ENCODE measurements at regions not wholly inside any gene's neighbourhood (a gene's known extent, or its start where the extent isn't known, plus 50 kb on each side); places are given as distances from the start of the nearest gene placed in this dataset.

GRCh38 chr13:50140153-50140552 lies 124.9 kb downstream of the KCNRG start:
- Histone ChIP-seq H3K4me1 (ENCODE audit: insufficient read depth, low read length) (no peaks in the 10 kb centered on the region), H3K4me2 (ENCODE audit: insufficient read depth, low read length) (no peak overlapping the region), H2AFZ (ENCODE audit: low read depth, low read length) (no peak overlapping the region), H3K9ac (ENCODE audit: low read depth, low read length) (no peak overlapping the region), H3K9me3 (ENCODE audit: insufficient read depth, low read length, severe bottlenecking) (no peaks in the 10 kb centered on the region), H3K36me3 (ENCODE audit: insufficient read depth, low read length) (no peaks in the 10 kb centered on the region), H4K20me1 (ENCODE audit: insufficient read depth, low read length) (no peaks in the 10 kb centered on the region), H3K27ac (ENCODE audit: low read length) (no peak overlapping the region), H3K4me3 (ENCODE audit: low read depth in 1 of 2, low read length in 2 of 2) (no peak overlapping the region), H3K27me3 (ENCODE audit: insufficient read depth, low read length, poor library complexity) (no peaks in the 10 kb centered on the region), H3K79me2 (ENCODE audit: insufficient read depth, low read length) (no peaks in the 10 kb centered on the region)
- ATAC-seq (ENCODE audit: insufficient read depth, low read depth), result no peak
- DNase-seq, result no peak
- TF ChIP-seq EZH2 (IDR thresholded peaks at IDR 0.05; ENCODE audit: borderline replicate concordance, low read depth, low read length, severe bottlenecking) (no peak), CTCF (IDR thresholded peaks at IDR 0.05; ENCODE audit: borderline replicate concordance, extremely low read depth, low read length, poor library complexity, severe bottlenecking) (no peak)

- Histone ChIP-seq H3K36me3 (ENCODE audit: insufficient read depth, low read length) (no peaks in the 10 kb centered on the region), H3K4me1 (ENCODE audit: insufficient read depth, low read length) (no peaks in the 10 kb centered on the region), H3K9ac (ENCODE audit: low read depth, low read length) (no peak overlapping the region), H3K27ac (ENCODE audit: low read length) (no peak overlapping the region), H3K4me3 (ENCODE audit: low read depth in 1 of 2, low read length in 2 of 2) (no peak overlapping the region), H3K4me2 (ENCODE audit: insufficient read depth, low read length) (no peak overlapping the region), H3K27me3 (ENCODE audit: insufficient read depth, low read length, poor library complexity) (no peaks in the 10 kb centered on the region), H3K9me3 (ENCODE audit: insufficient read depth, low read length, severe bottlenecking) (no peaks in the 10 kb centered on the region), H3K79me2 (ENCODE audit: insufficient read depth, low read length) (no peaks in the 10 kb centered on the region), H4K20me1 (ENCODE audit: insufficient read depth, low read length) (no peaks in the 10 kb centered on the region), H2AFZ (ENCODE audit: low read depth, low read length) (no peak overlapping the region)
- ATAC-seq (ENCODE audit: insufficient read depth, low read depth) (no peak), DNase-seq (no peak)
- TF ChIP-seq CTCF (IDR thresholded peaks at IDR 0.05; ENCODE audit: borderline replicate concordance, extremely low read depth, low read length, poor library complexity, severe bottlenecking), result no peak
Observed at GRCh38 chr13:50140581-50141374, 125.5 kb downstream of the KCNRG start.

GRCh38 chr13:50141375-50141975 lies 126.2 kb downstream of the KCNRG start:
- ATAC-seq (ENCODE audit: insufficient read depth, low read depth) (no peak), DNase-seq (no peak)
- Histone ChIP-seq H3K9me3 (ENCODE audit: insufficient read depth, low read length, severe bottlenecking) (no peaks in the 10 kb centered on the region), H3K36me3 (ENCODE audit: insufficient read depth, low read length) (no peaks in the 10 kb centered on the region), H3K4me1 (ENCODE audit: insufficient read depth, low read length) (no peaks in the 10 kb centered on the region), H3K27me3 (ENCODE audit: insufficient read depth, low read length, poor library complexity) (no peaks in the 10 kb centered on the region), H3K27ac (ENCODE audit: low read length) (no peak overlapping the region), H3K4me2 (ENCODE audit: insufficient read depth, low read length) (no peak overlapping the region), H3K79me2 (ENCODE audit: insufficient read depth, low read length) (no peaks in the 10 kb centered on the region), H2AFZ (ENCODE audit: low read depth, low read length) (no peak overlapping the region), H3K4me3 (ENCODE audit: low read depth in 1 of 2, low read length in 2 of 2) (no peak overlapping the region), H3K9ac (ENCODE audit: low read depth, low read length) (no peak overlapping the region), H4K20me1 (ENCODE audit: insufficient read depth, low read length) (no peaks in the 10 kb centered on the region)
- TF ChIP-seq EZH2 (IDR thresholded peaks at IDR 0.05; ENCODE audit: borderline replicate concordance, low read depth, low read length, severe bottlenecking) (no peak), CTCF (IDR thresholded peaks at IDR 0.05; ENCODE audit: borderline replicate concordance, extremely low read depth, low read length, poor library complexity, severe bottlenecking) (no peak)
